ENCODE measurements at regions not wholly inside any gene's neighbourhood (a gene's known extent, or its start where the extent isn't known, plus 50 kb on each side); places are given as distances from the start of the nearest gene placed in this dataset.

DNA sequence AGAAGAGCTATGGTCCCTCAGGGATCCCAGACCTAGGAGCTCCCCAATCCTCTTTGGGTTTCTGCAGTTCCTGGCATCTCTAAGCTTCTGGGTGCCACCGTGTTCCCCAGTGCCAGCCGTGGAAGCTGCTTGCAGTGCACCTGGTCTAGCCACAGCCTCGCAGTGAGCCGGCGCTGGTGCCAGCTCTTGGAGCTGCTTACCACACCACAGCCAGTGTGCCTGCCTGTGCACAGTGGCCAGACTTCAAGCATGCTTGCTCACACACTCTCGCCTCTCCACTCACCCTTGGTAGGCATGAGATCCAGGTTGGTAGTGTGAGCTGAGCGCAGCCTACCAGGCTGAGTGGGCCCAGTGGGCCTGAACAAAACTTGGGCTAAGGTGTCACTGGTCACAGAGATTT is 971.9 kb downstream of the DCDC2C start:
- Histone ChIP-seq H3K36me3 (ENCODE audit: control insufficient read depth, insufficient read depth, low read length) (no peaks in the 10 kb centered on the region), H3K4me3 (ENCODE audit: low read depth, low read length) (no peak overlapping the region), H3K27me3 (ENCODE audit: control insufficient read depth, insufficient read depth, low read length) (no peaks in the 10 kb centered on the region)
- TF ChIP-seq, protein P1, sequence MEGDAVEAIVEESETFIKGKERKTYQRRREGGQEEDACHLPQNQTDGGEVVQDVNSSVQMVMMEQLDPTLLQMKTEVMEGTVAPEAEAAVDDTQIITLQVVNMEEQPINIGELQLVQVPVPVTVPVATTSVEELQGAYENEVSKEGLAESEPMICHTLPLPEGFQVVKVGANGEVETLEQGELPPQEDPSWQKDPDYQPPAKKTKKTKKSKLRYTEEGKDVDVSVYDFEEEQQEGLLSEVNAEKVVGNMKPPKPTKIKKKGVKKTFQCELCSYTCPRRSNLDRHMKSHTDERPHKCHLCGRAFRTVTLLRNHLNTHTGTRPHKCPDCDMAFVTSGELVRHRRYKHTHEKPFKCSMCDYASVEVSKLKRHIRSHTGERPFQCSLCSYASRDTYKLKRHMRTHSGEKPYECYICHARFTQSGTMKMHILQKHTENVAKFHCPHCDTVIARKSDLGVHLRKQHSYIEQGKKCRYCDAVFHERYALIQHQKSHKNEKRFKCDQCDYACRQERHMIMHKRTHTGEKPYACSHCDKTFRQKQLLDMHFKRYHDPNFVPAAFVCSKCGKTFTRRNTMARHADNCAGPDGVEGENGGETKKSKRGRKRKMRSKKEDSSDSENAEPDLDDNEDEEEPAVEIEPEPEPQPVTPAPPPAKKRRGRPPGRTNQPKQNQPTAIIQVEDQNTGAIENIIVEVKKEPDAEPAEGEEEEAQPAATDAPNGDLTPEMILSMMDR (IDR thresholded peaks at IDR 0.05; ENCODE audit: insufficient read depth, low read length, poor library complexity, severe bottlenecking), result no peak
- DNase-seq (ENCODE audit: low read depth), result no peak

DNA sequence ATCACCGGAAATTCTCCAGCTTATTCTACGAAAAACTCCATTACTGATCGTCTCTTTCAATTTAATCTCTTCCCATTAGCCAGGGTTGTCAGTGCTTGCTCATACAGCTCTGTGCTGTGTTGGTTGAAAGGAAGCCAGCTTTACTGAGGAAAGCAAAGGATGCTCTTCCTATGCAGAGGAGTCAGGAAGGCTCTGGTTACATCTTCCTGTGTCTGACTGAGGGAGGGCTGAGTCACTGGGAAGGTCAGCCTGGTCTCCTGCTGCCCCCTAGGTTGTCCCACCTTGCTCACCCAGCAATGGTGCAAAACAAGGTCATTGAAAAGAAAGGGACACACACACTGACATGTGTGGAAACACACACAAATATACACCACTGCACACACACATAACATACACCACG is 975.6 kb downstream of the DCDC2C start:
- H3K36me3 ChIP-seq (ENCODE audit: control insufficient read depth, insufficient read depth, low read length), result no peaks in the 10 kb centered on the region
- no peak for DNase-seq (ENCODE audit: low read depth)
- H3K4me3 ChIP-seq (ENCODE audit: low read depth, low read length), result no peak overlapping the region
- TF ChIP-seq, protein P1 (IDR thresholded peaks at IDR 0.05; ENCODE audit: insufficient read depth, low read length, poor library complexity, severe bottlenecking), result no peak
- no peaks in the 10 kb centered on the region for H3K27me3 ChIP-seq (ENCODE audit: control insufficient read depth, insufficient read depth, low read length)

DNA sequence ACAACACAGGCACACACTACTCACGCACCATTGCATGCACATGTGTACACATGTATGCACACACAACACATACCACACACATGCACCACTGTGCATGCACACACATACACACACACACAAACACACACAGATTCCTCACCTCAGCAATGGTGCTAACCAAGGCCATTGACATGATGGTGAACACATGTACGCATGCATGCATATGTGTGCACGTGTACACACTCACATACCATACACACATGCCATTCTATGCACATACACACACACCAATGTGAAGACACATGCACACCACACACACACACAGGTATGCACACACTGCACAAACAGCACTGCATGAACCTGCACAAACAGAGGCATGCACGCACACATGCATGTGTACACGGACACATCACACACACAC is 976.0 kb downstream of the DCDC2C start:
- TF ChIP-seq, protein P1 (IDR thresholded peaks at IDR 0.05; ENCODE audit: insufficient read depth, low read length, poor library complexity, severe bottlenecking), result no peak
- no peaks in the 10 kb centered on the region for H3K27me3 ChIP-seq (ENCODE audit: control insufficient read depth, insufficient read depth, low read length)
- H3K36me3 ChIP-seq (ENCODE audit: control insufficient read depth, insufficient read depth, low read length), result no peaks in the 10 kb centered on the region
- no peak overlapping the region for H3K4me3 ChIP-seq (ENCODE audit: low read depth, low read length)
- no peak for DNase-seq (ENCODE audit: low read depth)

DNA sequence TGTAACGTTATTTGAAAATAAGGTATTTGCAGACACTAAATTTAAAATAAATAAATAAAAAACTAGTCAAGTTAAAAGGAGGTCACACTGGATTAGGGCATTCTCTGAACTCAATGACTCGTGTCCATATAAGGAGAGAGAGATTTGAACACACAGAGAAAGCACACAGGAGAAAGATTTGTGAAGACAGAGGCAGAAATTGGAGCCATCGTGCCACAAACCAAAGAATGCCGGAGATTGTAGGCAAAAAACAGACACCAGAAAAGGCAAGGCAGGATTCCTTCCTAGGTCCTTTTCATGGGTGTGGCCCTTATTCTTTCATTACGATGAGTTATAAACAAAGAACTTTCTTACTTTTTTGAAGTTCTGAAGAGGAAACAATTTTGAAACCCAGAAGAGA is 981.5 kb downstream of the DCDC2C start:
- TF ChIP-seq, protein P1 (IDR thresholded peaks at IDR 0.05; ENCODE audit: insufficient read depth, low read length, poor library complexity, severe bottlenecking), result no peak
- DNase-seq (ENCODE audit: low read depth), result no peak
- Histone ChIP-seq H3K4me3 (ENCODE audit: low read depth, low read length) (no peak overlapping the region), H3K27me3 (ENCODE audit: control insufficient read depth, insufficient read depth, low read length) (no peaks in the 10 kb centered on the region), H3K36me3 (ENCODE audit: control insufficient read depth, insufficient read depth, low read length) (no peaks in the 10 kb centered on the region)

DNA sequence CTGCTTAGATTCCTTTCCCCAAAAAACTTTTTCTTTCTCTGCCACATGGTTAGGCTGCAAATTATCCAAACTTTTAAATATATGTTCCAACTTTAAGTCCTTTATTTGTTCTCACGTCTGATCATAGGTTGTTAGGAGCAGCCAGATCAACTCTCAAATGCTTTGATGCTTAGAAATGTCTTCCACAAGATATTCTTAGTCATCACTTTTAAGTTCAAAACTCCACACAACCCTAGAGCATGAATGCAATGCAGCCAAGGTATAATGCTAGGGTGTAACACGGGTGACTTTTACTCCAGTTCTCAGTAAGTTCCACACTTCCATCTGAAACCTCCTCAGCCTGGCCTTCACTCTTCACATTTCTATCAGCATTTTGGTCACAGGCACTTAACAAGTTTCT is 987.5 kb downstream of the DCDC2C start:
- TF ChIP-seq, protein P1 (IDR thresholded peaks at IDR 0.05; ENCODE audit: insufficient read depth, low read length, poor library complexity, severe bottlenecking), result no peak
- no peak for DNase-seq (ENCODE audit: low read depth)
- no peak overlapping the region for H3K4me3 ChIP-seq (ENCODE audit: low read depth, low read length)
- no peaks in the 10 kb centered on the region for H3K27me3 ChIP-seq (ENCODE audit: control insufficient read depth, insufficient read depth, low read length)
- no peaks in the 10 kb centered on the region for H3K36me3 ChIP-seq (ENCODE audit: control insufficient read depth, insufficient read depth, low read length)

DNA sequence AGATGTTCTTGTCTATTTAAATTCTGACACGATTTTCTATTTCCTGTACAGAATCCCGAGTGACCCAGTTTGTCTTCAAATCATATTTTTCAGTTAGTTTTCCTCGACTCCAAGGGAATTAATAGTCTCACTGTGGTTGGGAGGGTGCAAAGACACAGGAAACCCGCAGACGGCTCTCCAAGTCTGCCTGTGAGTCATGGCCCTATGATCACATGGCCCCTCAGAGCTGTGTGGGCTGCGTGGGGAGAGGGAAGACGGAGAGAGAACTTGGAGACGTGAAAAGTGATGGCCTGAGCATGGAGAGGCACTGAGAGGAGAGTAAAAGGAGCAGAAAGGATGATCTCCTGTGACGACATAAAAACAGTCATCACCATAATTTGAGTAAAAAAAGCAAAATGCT is 989.9 kb downstream of the DCDC2C start:
- H3K36me3 ChIP-seq (ENCODE audit: control insufficient read depth, insufficient read depth, low read length), result no peaks in the 10 kb centered on the region
- no peaks in the 10 kb centered on the region for H3K27me3 ChIP-seq (ENCODE audit: control insufficient read depth, insufficient read depth, low read length)
- H3K4me3 ChIP-seq (ENCODE audit: low read depth, low read length), result no peak overlapping the region
- peak; percentile 23 for DNase-seq (ENCODE audit: low read depth)
- TF ChIP-seq, protein P1 (IDR thresholded peaks at IDR 0.05; ENCODE audit: insufficient read depth, low read length, poor library complexity, severe bottlenecking), result no peak
